HL-60 (cell line): ENCODE measurements at regions not wholly inside any gene's neighbourhood (a gene's known extent, or its start where the extent isn't known, plus 50 kb on each side); places are given as distances from the start of the nearest gene placed in this dataset.

Experiments
- CTCF ChIP-seq: IDR thresholded peaks from one replicate; pipeline ENCODE4 v1.5.1; 2011; ENCODE audit warnings: low read length, control low read depth, inconsistent platforms; ENCODE audit not compliant: insufficient read depth
- GABPA ChIP-seq: IDR thresholded peaks from 2 replicates; pipeline ENCODE4 v1.6.1; 2012; ENCODE audit warnings: low read depth
- POLR2AphosphoS5 ChIP-seq: IDR thresholded peaks from 2 replicates; pipeline ENCODE4 v1.6.1; 2012; ENCODE audit warnings: low read depth
- REST ChIP-seq: IDR thresholded peaks from 2 replicates; pipeline ENCODE4 v1.6.1; 2012; ENCODE audit warnings: low read depth; ENCODE audit not compliant: insufficient replicate concordance
- SPI1 ChIP-seq: IDR thresholded peaks from 2 replicates; pipeline ENCODE4 v1.6.1; 2012; ENCODE audit warnings: low read depth, mild to moderate bottlenecking, borderline replicate concordance

DNA sequence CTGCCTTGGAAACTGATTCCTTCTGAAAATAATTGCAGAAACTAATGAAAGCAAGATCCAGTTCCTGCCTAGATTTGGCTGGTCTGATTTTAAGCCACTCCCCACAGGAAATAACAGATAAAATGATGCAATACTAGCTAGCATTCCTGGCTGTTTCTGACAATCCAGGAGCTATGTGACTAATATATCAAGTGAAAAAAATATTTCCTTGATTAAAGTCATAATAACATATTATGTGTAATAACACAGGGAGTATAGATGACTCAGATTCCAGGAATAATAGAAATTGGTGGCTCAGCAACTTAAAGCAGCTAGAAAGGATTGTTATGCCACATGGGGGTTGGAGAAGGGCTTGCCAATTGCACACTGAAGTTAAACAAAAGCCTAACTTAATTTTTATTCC is 182.7 kb upstream of the SALL4 start:
- TF ChIP-seq REST (no peak), CTCF (no peak), POLR2AphosphoS5 (no peak), GABPA (no peak), SPI1 (no peak)
